GM18520 (cell line): ENCODE measurements at regions not wholly inside any gene's neighbourhood (a gene's known extent, or its start where the extent isn't known, plus 50 kb on each side); places are given as distances from the start of the nearest gene placed in this dataset.
"Not testable (repeated sequence)": the region's sequence is repeated elsewhere in the genome, so short reads cannot be mapped to it uniquely, and the experiment has no call there.

Source experiments
- ATAC-seq: cut with Tn5 transposase; IDR thresholded peaks from one replicate; pipeline ENCODE4 v1.9.1; 2021; ENCODE audit not compliant: unreplicated experiment

GRCh38 chr2:76180676-76181075, 470.0 kb upstream of the GCFC2 start:
- no peak for ATAC-seq

- no peak for ATAC-seq
Measured at GRCh38 chr2:76178610-76179009, 467.9 kb upstream of the GCFC2 start.

GRCh38 chr2:76175295-76175694, 464.6 kb upstream of the GCFC2 start:
- no peak for ATAC-seq

GRCh38 chr2:76174505-76174904, 463.8 kb upstream of the GCFC2 start:
- no peak for ATAC-seq

GRCh38 chr2:76173206-76173605, 462.5 kb upstream of the GCFC2 start:
- ATAC-seq: not testable (repeated sequence)

GRCh38 chr2:76172154-76172595, 461.5 kb upstream of the GCFC2 start:
- not testable (repeated sequence) for ATAC-seq

- ATAC-seq: no peak
Measured at GRCh38 chr2:76170856-76171255, 460.1 kb upstream of the GCFC2 start.

- no peak for ATAC-seq
Measured at GRCh38 chr2:76170009-76170384, 459.3 kb upstream of the GCFC2 start.

- no peak for ATAC-seq
Measured at GRCh38 chr2:76169276-76170008, 458.7 kb upstream of the GCFC2 start.

- no peak for ATAC-seq
Measured at GRCh38 chr2:76163860-76164259, 453.1 kb upstream of the GCFC2 start.

- no peak for ATAC-seq
Measured at GRCh38 chr2:76160670-76161069, 450.0 kb upstream of the GCFC2 start.

GRCh38 chr2:76159042-76159648, 448.4 kb upstream of the GCFC2 start:
- no peak for ATAC-seq

- no peak for ATAC-seq
Measured at GRCh38 chr2:76157531-76157930, 446.8 kb upstream of the GCFC2 start.

- no peak for ATAC-seq
Measured at GRCh38 chr2:76154981-76155380, 444.3 kb upstream of the GCFC2 start.

- ATAC-seq: no peak
Measured at GRCh38 chr2:76149846-76150245, 439.1 kb upstream of the GCFC2 start.

- ATAC-seq: not testable (repeated sequence)
Measured at GRCh38 chr2:76139303-76139702, 428.6 kb upstream of the GCFC2 start.

- no peak for ATAC-seq
Measured at GRCh38 chr2:76128622-76129021, 417.9 kb upstream of the GCFC2 start.

- no peak for ATAC-seq
Measured at GRCh38 chr2:76120176-76120575, 409.5 kb upstream of the GCFC2 start.

- ATAC-seq: no peak
Measured at GRCh38 chr2:76089683-76090082, 379.0 kb upstream of the GCFC2 start.

GRCh38 chr2:76083248-76083647, 372.5 kb upstream of the GCFC2 start:
- ATAC-seq: no peak

GRCh38 chr2:76082509-76082908, 371.8 kb upstream of the GCFC2 start:
- no peak for ATAC-seq

GRCh38 chr2:76080154-76080553, 369.4 kb upstream of the GCFC2 start:
- ATAC-seq: no peak

GRCh38 chr2:76075126-76075525, 364.4 kb upstream of the GCFC2 start:
- no peak for ATAC-seq
